HG03521 (cell line): ENCODE measurements at regions not wholly inside any gene's neighbourhood (a gene's known extent, or its start where the extent isn't known, plus 50 kb on each side); places are given as distances from the start of the nearest gene placed in this dataset.

Source experiments
- ATAC-seq: cut with Tn5 transposase; IDR thresholded peaks from one replicate; pipeline ENCODE4 v1.9.1; 2021; ENCODE audit warnings: mild to moderate bottlenecking, moderate library complexity; ENCODE audit not compliant: unreplicated experiment

DNA sequence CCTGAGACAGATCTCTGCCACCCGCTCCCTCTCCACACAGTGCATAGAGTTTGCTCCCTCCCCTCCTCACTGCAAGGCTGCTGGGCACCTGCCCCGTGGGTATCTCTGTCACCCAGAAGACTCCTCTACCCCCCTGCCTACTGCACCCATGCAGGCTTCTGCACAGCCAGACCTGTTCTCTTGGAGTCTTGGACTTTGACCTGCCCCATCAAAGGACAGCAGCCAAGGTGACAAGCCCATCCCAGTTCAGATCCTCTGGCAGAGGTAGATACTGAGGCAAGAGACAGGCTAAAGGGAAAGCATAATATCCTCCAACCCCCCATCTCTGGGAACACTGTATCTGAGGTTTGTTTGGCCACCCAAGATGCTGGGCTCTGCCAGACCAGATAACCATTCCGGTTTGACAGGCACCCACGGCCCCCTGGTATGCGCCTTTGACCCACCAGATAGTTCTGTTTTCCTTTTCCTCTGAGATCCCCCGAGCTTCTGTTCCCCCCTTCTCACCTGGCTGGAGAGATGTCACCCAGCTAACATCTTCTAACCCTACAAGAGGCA is 239.6 kb downstream of the SOX9 start:
- ATAC-seq, result no peak

DNA sequence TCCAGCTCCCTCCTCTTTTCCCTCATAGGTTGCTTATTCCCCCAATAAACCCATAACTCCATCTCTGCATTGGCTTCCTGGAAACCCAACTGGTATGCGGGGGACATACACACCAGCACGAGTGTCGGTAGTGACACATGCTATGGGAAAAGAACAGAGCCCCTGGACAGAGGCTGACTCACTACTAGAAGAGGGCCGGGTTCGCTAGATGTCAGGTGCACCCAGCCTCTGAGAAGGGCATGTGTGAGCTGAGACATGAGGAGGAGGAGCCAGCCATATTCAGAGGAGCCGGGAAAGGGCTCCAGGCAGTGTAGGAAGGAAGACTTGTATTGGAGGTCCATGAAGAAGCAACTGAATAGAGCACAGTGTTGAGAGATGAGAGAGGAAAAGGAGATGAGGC is 241.1 kb downstream of the SOX9 start:
- ATAC-seq, result no peak

DNA sequence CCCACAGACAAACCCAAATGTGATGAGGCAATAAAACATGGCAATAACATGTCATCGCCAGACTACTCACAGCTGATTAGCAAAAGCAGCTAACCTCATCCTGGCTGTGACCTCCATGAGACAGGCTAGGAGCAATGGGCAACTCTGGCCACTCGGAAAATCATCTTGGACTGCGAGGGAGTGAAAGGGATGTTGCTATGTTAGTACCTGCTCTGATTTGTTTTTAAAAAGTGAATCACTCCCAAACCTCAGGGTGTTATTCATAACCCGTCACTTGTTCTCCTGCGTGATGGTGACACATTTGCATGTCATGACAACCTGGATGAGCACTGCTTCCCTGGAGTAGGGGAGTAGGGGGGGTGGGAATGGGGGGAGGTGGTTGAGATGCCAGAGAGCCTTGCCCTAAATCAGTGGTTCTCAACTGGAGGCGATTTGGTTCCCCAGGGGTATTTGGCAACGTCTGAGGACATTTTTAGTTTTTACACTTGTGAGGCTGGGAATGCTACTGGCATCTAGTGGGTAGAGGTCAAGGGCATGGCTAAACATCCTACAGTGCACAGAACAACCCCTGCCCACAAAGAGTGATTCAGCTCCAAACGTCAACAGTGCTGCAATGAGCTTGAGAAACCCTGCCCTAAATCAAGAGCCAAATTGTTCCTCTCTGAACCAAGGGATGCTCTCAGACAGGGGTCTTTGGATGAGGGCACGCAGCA is 241.7 kb downstream of the SOX9 start:
- ATAC-seq, result no peak

DNA sequence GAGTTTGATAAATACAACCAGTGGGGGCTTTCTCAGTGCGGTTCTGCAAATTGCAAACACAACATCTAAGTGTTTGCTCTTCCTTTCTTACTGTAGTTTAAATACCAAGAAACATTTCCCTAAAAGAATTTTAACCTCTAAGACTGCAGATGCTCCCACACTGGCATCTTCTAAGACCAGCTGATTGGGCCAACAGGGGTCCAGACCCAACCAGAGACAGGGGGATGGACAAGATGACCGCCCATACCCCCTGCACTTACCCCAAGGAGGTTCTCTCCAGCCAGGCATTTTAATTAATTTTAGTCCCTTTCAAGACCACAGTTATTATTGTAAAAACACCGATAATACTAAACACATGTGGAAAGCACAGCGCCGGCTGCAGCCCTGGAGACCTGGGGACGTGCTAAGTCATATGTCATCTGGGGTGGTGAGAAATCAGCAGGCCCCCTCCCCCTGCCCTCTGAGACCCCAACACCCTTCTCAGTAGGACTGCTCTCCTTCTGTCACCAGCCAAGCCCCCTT is 242.3 kb downstream of the SOX9 start:
- no peak for ATAC-seq

DNA sequence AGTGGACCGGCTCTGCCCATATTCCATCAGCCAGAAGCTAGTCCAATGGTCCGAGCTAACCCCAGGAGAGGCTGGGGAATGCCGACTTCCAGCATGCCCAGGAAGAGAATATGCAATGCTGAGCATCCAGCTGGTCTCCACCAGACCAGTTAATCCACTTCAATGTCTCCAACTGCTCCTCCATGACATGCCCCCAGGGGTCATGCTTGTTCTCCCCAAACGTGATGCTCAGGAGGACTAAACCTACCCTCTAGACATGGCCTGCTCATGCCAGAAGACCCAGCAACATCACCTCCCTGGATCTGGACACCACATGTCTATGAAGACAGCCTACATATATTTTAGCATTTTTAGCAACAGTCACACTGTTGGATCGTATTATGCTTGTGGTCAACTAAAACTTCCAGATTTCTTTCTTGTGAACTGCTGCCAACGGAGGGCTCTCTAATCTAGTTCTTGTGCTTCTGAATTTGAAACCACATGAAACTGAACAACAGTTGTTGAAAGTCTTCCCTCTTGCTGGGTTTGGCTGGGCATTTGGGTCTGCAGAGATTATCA is 245.1 kb downstream of the SOX9 start:
- ATAC-seq, result no peak

DNA sequence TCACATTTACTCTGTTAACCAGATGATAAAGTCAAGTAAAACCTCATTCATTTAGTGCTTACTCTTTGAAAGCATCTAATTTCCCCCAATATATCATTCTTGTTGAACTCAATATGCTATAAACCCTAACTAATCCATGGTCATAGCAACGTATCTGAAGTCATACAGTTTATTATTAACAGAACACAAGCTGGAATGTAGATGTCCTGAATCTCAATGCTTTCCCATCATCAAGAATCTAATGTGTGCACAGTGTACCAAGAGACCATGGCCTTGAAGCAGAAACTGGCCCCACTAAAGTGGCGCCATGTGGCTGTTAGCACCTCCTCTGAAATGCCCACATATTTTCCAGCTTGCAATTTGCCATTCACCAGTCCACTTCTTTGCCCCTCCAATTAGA is 245.8 kb downstream of the SOX9 start:
- ATAC-seq, result no peak

DNA sequence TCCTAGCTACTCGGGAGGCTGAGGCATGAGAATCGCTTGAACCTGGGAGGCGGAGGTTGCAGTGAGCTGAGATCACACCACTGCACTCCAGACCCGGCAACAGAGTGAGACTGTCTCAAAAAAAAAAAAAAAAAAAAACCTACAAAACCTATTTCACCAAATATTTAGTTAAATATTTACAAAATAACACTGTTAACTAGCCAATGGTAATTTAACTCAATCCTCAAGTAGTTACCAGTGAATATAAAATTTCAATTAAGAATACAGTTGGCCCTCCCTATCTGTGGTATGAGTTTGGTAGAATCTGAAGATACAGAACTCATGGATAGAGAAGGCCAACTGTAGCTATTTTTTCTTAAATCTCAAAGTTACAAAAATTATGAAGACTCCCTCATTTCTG is 247.4 kb downstream of the SOX9 start:
- ATAC-seq, result no peak

DNA sequence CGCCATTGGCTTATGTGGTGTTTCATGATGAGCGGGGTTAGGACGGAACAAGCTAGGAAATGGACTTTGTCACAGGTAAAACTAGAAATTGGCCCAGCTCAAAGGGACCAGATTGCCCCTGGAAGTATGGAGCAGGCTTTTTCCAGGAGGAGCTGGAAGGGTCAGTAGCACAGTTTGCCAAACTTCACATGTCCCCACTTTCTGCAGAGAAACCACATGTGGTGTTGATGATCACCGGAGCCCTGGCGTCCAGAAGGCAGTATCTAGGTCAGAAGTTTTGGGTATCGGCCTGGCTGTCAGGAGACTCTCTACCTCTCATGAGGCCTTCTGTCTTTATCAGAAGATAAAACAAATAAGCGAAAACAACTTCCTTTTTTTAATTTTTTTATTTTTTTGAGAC is 248.5 kb downstream of the SOX9 start:
- ATAC-seq, result no peak

DNA sequence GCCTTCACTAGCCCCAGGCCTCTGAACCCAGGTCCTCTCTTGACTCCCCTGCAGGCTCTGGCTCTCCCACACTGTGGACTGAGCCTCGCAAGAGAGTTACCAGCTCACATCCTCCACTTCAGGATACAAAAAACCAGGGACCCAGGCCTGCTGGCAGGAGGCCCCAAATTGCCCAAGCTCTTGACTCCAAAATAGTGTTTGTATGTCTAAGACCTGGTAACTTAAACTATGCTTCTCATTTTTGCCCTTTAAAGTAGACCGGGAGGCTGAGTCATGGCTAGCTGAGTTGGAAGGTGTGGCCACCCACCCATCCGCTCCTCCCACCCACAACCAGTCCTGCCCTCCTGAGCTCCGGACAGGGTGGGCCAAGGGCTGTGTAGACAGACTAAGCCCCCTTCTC is 250.0 kb downstream of the SOX9 start:
- ATAC-seq, result no peak

DNA sequence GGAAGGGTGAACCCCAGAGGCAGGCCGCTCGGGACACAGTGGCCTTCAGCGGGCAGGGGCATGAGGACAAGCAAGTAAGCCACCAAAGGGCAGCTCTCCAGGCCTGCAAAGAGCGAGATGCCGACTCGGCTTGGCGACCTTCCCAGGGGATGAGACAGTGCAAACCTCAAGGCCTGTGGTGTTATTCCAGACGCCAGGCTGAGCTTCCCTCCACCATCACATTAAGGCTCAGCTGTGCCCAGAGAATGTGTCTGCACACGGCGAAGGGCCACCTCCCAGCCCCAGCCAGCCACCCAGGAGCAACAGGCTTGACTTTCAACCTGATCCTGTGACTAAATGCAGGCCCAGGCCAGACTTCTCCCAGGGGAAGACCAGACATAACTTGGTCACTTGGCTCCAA is 251.4 kb downstream of the SOX9 start:
- no peak for ATAC-seq

DNA sequence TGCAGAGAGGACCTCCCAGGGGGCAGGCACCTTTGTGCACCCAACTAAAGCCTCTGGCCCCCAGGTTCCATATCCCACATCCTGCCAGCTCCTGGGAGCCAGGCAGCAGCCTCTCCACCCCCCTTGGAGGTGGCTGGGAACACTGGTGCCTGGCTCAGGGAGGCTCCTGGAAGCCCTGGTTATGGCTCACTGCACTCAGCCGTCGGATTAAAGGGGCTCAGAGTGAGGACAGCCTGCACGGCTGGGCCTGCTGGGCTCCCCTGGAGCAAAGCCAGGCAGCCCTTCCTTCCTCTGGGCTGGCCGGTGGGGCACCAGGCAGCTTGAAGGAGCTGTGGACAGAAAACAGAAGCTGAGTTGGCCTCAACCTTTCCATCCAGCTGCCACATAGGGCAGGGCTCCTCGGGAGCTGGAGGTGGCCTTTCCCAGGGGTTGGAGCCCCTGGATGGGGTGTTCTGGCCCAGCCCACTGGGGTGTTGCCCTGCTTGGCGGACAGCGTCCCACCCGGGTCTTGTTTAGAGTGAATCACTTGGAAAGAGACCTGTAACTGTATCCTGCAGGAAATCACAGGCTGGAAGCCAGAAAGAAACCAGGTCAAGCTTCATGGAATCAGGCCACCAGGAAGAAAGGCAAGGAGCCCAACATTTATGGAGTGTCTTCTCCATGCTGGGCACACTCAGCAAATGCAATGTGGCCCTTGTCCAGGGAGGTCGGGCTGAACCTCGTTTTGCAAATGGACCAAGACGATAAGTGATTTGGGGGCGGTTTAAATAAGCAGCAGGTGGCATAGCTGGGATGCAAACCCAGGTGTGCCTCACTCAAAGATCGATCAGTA is 253.3 kb downstream of the SOX9 start:
- no peak for ATAC-seq

DNA sequence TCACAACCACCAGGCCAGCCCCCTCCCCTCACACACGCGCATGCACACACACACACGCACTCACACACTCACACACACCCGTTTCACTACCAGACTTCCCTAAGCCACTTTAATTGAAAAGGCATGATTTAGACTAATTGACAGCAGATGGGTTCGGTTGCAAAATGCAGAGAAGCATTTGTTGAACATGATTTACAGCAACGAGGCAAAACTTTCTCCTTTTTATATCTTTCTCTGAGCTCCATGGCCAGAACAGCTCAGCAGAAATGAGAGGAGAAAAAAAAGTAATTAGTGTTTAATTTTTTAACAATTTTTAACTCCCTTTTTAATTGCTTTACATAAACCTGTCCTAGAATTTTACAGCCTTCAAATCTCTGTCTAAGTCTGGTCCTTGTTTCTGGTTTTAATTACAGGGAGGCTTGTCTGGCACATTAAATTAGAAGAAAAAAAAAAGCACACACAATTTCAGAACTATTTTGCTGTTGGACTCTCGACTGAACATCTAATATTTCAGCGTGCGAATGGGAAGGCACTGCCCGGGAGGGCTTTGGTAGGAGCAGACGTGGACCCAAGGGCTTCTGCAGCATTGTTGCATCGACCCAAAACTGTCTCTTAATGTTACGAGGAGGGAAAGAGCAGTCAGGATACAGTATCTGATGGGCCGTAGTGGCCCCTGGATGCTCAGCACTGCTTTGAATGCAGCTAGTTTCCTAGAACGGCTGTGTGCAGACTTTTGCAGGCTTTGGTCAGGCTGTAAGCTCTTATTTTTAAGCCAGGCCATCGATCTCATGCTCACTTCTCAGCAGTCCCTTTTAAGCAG is 255.9 kb downstream of the SOX9 start:
- no peak for ATAC-seq

DNA sequence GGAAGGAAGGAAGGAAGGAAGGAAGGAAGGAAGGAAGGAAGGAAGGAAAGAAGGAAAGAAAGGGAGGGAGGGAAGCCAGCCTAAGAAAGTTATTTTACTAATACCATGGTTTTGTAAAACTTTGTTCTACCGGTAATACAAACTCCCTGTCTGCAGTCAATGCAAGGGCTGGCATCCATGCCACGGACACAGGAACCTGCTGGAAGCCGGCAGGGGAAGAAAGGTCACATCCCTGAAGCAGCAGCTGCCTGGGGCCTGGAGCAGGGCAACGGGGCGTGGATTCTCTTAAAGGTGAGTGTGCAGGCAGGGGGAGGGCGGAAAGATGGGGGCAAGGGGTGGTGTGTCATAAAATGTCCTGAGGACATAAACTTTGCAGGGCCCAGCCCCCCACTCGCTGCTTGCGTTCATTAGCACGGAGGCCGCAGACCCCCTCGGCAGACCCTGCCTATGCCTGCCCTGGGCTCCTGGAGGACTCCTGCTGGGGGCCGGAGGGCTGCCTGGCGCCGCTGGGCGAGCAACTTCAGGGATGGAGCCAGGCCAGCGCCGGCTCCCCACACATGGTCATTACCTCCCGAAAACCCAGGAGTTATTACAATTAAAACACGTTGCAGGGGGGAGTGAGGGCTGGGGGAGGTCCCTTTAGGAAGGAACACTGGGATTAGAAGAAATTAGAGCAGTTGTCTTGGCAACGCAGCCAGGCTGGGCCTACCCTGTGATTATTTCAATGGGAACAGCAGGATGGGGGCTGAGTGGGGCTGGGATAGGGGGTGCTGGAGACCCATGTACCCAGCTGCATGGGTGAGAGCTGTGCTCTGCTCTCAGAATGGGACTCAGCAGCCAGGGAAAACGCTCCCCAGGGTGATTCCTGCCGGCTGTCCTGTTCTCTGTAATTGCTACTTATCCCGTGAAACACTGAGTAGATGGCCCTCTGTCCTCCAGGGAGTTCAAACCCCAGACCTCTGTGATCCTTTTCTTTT is 257.9 kb downstream of the SOX9 start:
- ATAC-seq, result no peak

DNA sequence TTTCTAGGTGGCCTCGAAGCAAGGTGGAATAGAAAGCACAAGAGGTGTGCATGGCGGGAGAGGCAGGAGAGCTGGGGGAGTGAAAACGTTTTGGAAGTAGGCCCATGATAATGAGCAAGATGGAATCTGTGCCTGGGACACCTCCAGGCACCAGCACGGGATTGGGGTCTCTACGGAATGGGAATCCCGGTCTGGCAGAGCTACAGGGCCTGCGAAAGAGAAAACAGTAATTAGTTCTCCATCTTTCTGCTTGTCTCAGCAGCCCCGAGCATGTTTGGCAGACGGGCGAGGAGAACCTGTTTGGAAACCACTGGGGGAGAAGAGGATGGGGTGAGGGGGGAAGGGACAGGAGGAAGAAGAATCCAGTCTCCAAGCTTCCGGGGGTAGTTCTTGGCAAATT is 258.7 kb downstream of the SOX9 start:
- no peak for ATAC-seq

DNA sequence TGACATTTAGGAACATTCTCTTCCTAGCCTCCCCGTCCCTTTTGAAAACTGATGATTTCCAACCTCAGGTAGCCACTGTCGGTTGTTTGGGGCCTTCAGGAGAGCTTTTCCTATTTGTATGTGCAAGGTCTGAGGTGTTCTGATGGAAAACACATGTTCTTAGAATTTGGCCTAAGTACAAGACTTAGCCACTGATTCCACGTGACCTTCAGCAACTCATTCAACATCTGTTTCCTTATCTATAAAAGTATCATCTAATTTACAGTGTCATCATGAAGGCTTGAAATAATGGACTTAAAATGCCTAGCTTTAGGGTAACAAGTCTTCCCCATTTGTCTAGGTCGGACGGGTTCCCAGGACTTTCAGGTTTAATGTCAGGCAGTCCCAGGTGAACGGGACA is 259.3 kb downstream of the SOX9 start:
- no peak for ATAC-seq

DNA sequence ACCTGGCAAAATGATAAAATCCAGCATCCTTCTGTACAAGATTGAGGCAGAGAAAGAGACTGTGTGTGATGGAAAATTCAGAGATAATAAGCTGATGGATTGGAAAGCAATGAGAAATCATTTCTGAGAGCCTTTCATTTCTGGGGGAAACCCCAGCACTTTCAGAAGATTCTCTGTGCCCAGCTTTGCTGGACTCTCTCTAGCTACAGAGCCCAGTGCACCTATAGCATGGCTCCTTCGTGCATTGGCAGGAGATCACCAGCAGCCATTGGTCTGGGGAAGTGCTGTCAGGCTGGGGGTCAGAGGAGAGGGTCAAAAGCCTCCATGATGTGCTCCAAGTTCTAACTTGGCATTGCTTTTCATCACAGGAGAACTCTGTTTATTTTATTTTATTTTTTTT is 259.9 kb downstream of the SOX9 start:
- no peak for ATAC-seq

DNA sequence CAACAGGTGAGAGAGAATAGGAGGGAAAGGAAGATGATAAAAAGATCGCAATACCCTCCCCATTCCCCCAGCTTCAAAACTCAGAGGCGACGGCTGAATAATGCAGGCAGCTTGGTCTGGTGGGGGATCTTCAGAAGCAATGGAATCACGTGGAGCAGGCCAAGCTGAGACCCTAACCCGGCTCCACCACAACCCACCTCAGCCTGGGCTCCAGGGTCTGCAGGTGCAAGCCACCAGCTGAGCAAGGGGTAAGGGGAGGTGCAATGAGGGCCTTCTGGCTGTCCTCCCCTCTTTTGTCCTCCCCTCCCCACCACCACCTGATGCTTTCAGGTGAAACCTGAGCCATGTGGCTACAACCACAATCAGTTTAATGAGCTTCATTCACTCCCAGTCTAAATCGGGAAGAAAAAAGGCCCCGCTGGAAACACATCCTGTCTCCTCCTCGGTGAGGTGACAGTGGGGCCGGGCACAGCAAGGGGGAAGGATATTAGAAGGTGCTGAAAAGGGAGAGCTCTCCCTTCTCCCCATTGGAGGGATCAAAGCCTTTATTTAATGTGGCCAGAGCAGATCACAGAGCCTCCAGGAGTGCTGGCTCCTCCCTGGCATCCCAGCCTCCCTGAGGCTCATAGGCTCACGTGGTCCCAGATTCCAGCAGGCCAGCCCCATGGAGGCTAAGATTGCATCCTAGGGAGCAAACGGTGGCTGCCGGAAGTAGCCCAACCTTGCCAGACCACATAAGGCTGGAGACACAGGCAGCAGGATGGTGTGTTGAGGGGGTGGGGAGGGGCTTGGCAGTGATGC is 261.0 kb downstream of the SOX9 start:
- no peak for ATAC-seq

DNA sequence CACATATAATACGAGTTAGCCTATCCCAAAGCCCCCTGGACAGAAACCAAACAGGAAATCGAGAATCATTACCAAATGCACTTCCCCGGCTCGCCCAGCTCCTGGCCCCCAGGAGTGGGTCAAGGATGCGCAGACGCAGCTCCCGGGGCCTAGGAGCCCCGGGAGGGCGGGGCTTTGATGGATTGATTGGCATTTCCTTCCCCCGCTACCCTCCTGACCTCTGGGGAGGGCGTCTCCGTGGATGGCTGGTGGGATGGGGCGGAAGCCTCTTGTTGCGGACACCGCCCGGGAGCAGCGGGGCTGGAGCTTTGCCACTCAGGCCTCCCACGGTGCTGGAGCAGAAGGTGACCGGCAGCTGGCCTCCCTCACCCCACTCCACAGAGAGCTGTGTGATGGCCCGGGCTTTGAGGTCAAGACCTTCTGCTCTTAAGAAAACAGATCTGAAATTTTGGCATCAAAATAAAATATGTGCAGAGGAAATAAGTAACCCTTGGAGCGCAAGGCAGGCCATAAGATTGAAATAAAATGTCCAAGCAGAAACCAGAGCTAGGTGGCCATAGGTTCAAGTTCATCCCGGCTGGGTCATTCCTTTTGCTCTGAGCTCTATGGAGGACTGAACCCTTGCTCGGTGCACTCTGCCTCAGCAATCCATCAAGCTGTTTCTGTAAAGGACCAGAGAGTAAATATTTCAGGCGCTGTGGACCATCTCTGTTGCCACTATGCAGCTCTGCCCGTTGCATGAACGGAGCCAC is 262.3 kb downstream of the SOX9 start:
- no peak for ATAC-seq
